Transverse colon (tissue), 3 donors: ENCODE measurements at regions not wholly inside any gene's neighbourhood (a gene's known extent, or its start where the extent isn't known, plus 50 kb on each side); places are given as distances from the start of the nearest gene placed in this dataset.

Experiments used
- CTCF ChIP-seq, 5 experiments: fragments of 200-600 bp in 3 of 5; fragments of 450-650 bp in 2 of 5; sonication (generic) in 3 of 5; IDR thresholded peaks; 1 replicate in 2 of 5; 2 replicates in 3 of 5; pipeline ENCODE4 v1.5.1; 2016 to 2017; ENCODE audit warnings: antibody characterized with exemption in 5 of 5, inconsistent platforms in 3 of 5, mild to moderate bottlenecking in 2 of 5, moderate library complexity in 1 of 5
- POLR2A ChIP-seq: fragments of 450-650 bp; IDR thresholded peaks from one replicate; pipeline ENCODE4 v1.6.1; 2016; ENCODE audit warnings: antibody characterized with exemption, mild to moderate bottlenecking, moderate library complexity

GRCh38 chr11:133714471-133715375, 130.6 kb downstream of the SPATA19 start:
- TF ChIP-seq CTCF (IDR thresholded peaks at IDR 0.05), result no peak
- no peak for TF ChIP-seq POLR2A
